ENCODE measurements at regions not wholly inside any gene's neighbourhood (a gene's known extent, or its start where the extent isn't known, plus 50 kb on each side); places are given as distances from the start of the nearest gene placed in this dataset.

DNA sequence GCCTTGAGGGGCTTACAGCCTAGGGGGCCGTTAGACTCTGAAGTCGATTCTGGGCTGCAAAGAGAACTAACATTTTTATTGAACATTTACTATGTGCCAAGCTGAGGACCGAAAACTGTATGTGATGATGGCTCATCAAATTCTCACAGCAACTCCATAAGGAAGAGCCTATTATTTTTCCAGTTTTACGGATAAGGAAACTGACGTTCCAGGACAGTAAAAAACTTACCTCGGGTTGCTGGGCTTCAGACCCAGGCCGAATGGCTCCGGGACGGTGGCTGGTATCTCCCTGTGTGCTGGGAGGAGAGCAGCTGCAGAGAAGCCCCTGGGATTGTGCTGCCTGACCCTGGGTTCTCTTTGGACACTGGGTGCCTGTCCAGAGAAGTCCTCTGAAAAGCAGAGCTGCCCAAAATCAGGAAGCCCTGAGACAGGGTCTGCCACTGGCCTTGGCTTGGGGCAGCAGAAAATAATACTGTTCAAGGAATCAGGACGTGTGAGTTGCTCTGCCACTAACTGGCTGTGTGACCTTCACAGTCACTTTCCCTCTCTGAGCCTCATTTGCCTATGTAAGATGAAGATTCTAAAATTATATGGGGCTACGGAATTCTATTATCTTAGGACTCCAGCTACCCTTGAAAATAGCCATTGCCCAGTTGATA, 116.3 kb upstream of the CPEB4 start:
- no peaks in the 10 kb centered on the region for H3K36me3 ChIP-seq (ENCODE audit: control insufficient read depth, insufficient read depth, low read length)
- H3K9me3 ChIP-seq (ENCODE audit: control insufficient read depth, low read length), result no peaks in the 10 kb centered on the region
- no peaks in the 10 kb centered on the region for H3K27me3 ChIP-seq (ENCODE audit: control insufficient read depth, insufficient read depth, low read length, poor library complexity, severe bottlenecking)
- 91 to 93% methylated on average over 11 of the region's 11 CpGs for WGBS, 2 experiments
- H3K4me3 ChIP-seq (ENCODE audit: insufficient read depth, low read depth, low read length), result no peak overlapping the region
- no peak overlapping the region for H3K27ac ChIP-seq (ENCODE audit: insufficient read depth, low read depth, low read length, poor library complexity, severe bottlenecking)
- peaks cover 4% of the 10 kb centered on the region for H3K4me1 ChIP-seq (ENCODE audit: control insufficient read depth, insufficient read depth, low read length)

- no peak overlapping the region for H3K27ac ChIP-seq (ENCODE audit: insufficient read depth, low read depth, low read length, poor library complexity, severe bottlenecking)
Observed at GRCh38 chr5:173772384-173773059, 115.6 kb upstream of the CPEB4 start.

DNA sequence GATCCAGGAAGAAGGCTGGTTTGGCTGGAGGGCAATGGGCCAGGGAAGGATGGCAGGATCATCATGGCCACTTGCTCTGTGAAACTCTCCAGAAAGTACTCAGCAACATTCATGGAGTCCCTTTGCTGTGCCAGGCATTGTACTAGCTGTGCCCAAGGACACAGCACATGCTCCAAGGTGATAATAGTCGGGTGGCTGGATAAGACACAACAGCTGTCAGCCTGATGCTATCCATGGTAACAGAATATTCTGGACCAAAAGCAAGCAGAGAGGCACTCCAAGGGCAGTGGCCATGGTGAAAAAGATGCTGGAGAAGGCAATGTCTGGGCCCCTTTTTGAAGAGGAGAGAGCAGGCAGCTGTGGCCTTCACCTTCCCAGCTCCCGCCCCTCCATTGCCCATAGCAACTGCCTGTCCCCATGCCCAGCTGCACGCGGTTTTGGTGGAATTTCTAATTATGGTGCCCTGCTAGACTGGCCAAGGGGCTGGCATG, 113.8 kb upstream of the CPEB4 start:
- Histone ChIP-seq H3K9me3 (ENCODE audit: control insufficient read depth, low read length) (no peaks in the 10 kb centered on the region), H3K27me3 (ENCODE audit: control insufficient read depth, insufficient read depth, low read length, poor library complexity, severe bottlenecking) (no peaks in the 10 kb centered on the region), H3K36me3 (ENCODE audit: control insufficient read depth, insufficient read depth, low read length) (no peaks in the 10 kb centered on the region), H3K4me3 (ENCODE audit: insufficient read depth, low read depth, low read length) (no peak overlapping the region), H3K4me1 (ENCODE audit: control insufficient read depth, insufficient read depth, low read length) (peaks cover 4% of the 10 kb centered on the region), H3K27ac (ENCODE audit: insufficient read depth, low read depth, low read length, poor library complexity, severe bottlenecking) (no peak overlapping the region)
- 93 to 97% methylated on average over 4 of the region's 4 CpGs for WGBS, 2 experiments

More at GRCh38 chr5:173772384-173773059, 115.6 kb upstream of the CPEB4 start:
- Histone ChIP-seq H3K4me3 (ENCODE audit: insufficient read depth, low read depth, low read length) (no peak overlapping the region), H3K4me1 (ENCODE audit: control insufficient read depth, insufficient read depth, low read length) (peaks cover 4% of the 10 kb centered on the region), H3K9me3 (ENCODE audit: control insufficient read depth, low read length) (no peaks in the 10 kb centered on the region), H3K36me3 (ENCODE audit: control insufficient read depth, insufficient read depth, low read length) (no peaks in the 10 kb centered on the region), H3K27me3 (ENCODE audit: control insufficient read depth, insufficient read depth, low read length, poor library complexity, severe bottlenecking) (no peaks in the 10 kb centered on the region)
- 91 to 92% methylated on average over 9 of the region's 9 CpGs for WGBS, 2 experiments

- Histone ChIP-seq H3K36me3 (ENCODE audit: control insufficient read depth, insufficient read depth, low read length) (no peaks in the 10 kb centered on the region), H3K27me3 (ENCODE audit: control insufficient read depth, insufficient read depth, low read length, poor library complexity, severe bottlenecking) (no peaks in the 10 kb centered on the region), H3K4me3 (ENCODE audit: insufficient read depth, low read depth, low read length) (no peak overlapping the region), H3K9me3 (ENCODE audit: control insufficient read depth, low read length) (no peaks in the 10 kb centered on the region), H3K4me1 (ENCODE audit: control insufficient read depth, insufficient read depth, low read length) (peaks cover 4% of the 10 kb centered on the region), H3K27ac (ENCODE audit: insufficient read depth, low read depth, low read length, poor library complexity, severe bottlenecking) (no peak overlapping the region)
- 90 to 92% methylated on average over 10 to 12 of the region's 12 CpGs for WGBS, 2 experiments
Observed at GRCh38 chr5:173775261-173776197, 112.6 kb upstream of the CPEB4 start.

DNA sequence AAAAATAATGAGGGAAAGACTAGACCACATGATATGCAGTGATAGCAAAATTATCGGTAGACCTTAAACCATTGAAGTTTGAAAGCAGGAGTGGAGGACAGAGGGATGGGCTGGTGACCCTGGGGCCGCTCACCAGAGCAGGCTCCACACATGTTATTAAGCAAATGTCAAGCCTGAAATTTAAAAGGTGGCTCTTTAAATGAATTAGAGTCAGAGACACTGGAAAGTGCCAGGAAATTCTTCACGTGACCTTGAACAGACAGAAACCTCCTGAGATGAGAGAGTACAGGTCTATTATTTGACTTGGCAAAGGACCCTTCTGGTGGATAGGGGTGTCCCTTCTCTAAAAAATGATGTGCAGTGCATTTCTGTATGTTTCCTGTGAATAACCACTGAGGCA, 111.0 kb upstream of the CPEB4 start:
- Histone ChIP-seq H3K27ac (ENCODE audit: insufficient read depth, low read depth, low read length, poor library complexity, severe bottlenecking) (no peak overlapping the region), H3K9me3 (ENCODE audit: control insufficient read depth, low read length) (no peaks in the 10 kb centered on the region), H3K36me3 (ENCODE audit: control insufficient read depth, insufficient read depth, low read length) (no peaks in the 10 kb centered on the region), H3K27me3 (ENCODE audit: control insufficient read depth, insufficient read depth, low read length, poor library complexity, severe bottlenecking) (no peaks in the 10 kb centered on the region), H3K4me3 (ENCODE audit: insufficient read depth, low read depth, low read length) (no peak overlapping the region), H3K4me1 (ENCODE audit: control insufficient read depth, insufficient read depth, low read length) (no peaks in the 10 kb centered on the region)
- WGBS, 2 experiments, result 93% methylated on average over 3 of the region's 3 CpGs

- Histone ChIP-seq H3K9me3 (ENCODE audit: control insufficient read depth, low read length) (no peaks in the 10 kb centered on the region), H3K36me3 (ENCODE audit: control insufficient read depth, insufficient read depth, low read length) (no peaks in the 10 kb centered on the region), H3K4me3 (ENCODE audit: insufficient read depth, low read depth, low read length) (no peak overlapping the region), H3K27ac (ENCODE audit: insufficient read depth, low read depth, low read length, poor library complexity, severe bottlenecking) (no peak overlapping the region), H3K27me3 (ENCODE audit: control insufficient read depth, insufficient read depth, low read length, poor library complexity, severe bottlenecking) (no peaks in the 10 kb centered on the region), H3K4me1 (ENCODE audit: control insufficient read depth, insufficient read depth, low read length) (no peaks in the 10 kb centered on the region)
- 89 to 93% methylated on average over 3 of the region's 3 CpGs for WGBS, 2 experiments
Observed at GRCh38 chr5:173777674-173778073, 110.5 kb upstream of the CPEB4 start.

GRCh38 chr5:173778152-173778782, 109.9 kb upstream of the CPEB4 start:
- Histone ChIP-seq H3K4me3 (ENCODE audit: insufficient read depth, low read depth, low read length) (no peak overlapping the region), H3K9me3 (ENCODE audit: control insufficient read depth, low read length) (no peaks in the 10 kb centered on the region), H3K27ac (ENCODE audit: insufficient read depth, low read depth, low read length, poor library complexity, severe bottlenecking) (no peak overlapping the region), H3K4me1 (ENCODE audit: control insufficient read depth, insufficient read depth, low read length) (no peaks in the 10 kb centered on the region), H3K36me3 (ENCODE audit: control insufficient read depth, insufficient read depth, low read length) (no peaks in the 10 kb centered on the region), H3K27me3 (ENCODE audit: control insufficient read depth, insufficient read depth, low read length, poor library complexity, severe bottlenecking) (no peaks in the 10 kb centered on the region)
- WGBS, 2 experiments, result 79 to 84% methylated on average over 6 of the region's 6 CpGs

DNA sequence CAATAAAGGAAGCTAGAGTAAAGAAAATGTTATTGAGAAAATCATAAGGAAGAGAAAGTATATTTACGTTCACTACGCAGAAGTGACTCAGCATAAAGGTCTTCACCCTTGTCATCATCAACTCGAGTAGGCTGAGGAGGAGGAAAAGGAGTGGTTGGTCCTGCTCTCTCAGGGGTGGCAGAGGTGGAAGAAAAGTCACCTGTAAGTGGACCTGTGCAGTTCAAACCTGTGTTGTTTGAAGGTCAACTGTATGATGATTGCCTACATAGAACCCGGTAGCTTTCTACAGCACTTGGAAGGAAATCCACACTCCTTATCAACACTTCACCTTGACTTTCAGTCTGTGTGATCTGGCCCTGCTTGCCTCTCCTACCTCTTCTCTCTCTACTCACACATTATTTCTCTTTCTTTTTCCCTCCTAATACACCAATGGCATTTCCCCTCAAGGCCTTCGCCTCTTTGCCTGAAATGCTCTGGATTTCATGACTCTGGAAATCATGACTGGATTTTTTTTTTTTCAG, 109.3 kb upstream of the CPEB4 start:
- Histone ChIP-seq H3K4me1 (ENCODE audit: control insufficient read depth, insufficient read depth, low read length) (no peaks in the 10 kb centered on the region), H3K4me3 (ENCODE audit: insufficient read depth, low read depth, low read length) (no peak overlapping the region), H3K27ac (ENCODE audit: insufficient read depth, low read depth, low read length, poor library complexity, severe bottlenecking) (no peak overlapping the region), H3K9me3 (ENCODE audit: control insufficient read depth, low read length) (no peaks in the 10 kb centered on the region), H3K36me3 (ENCODE audit: control insufficient read depth, insufficient read depth, low read length) (no peaks in the 10 kb centered on the region), H3K27me3 (ENCODE audit: control insufficient read depth, insufficient read depth, low read length, poor library complexity, severe bottlenecking) (no peaks in the 10 kb centered on the region)
- 91 to 96% methylated on average over 5 of the region's 5 CpGs for WGBS, 2 experiments

GRCh38 chr5:173780235-173781234, 107.6 kb upstream of the CPEB4 start:
- WGBS, 2 experiments, result 94% methylated on average over 8 to 9 of the region's 9 CpGs
- Histone ChIP-seq H3K36me3 (ENCODE audit: control insufficient read depth, insufficient read depth, low read length) (no peaks in the 10 kb centered on the region), H3K27me3 (ENCODE audit: control insufficient read depth, insufficient read depth, low read length, poor library complexity, severe bottlenecking) (no peaks in the 10 kb centered on the region), H3K9me3 (ENCODE audit: control insufficient read depth, low read length) (no peaks in the 10 kb centered on the region), H3K27ac (ENCODE audit: insufficient read depth, low read depth, low read length, poor library complexity, severe bottlenecking) (no peak overlapping the region), H3K4me3 (ENCODE audit: insufficient read depth, low read depth, low read length) (no peak overlapping the region), H3K4me1 (ENCODE audit: control insufficient read depth, insufficient read depth, low read length) (no peaks in the 10 kb centered on the region)
